Mucosa of rectum (tissue), 2 donors: ENCODE measurements at regions not wholly inside any gene's neighbourhood (a gene's known extent, or its start where the extent isn't known, plus 50 kb on each side); places are given as distances from the start of the nearest gene placed in this dataset.
"Not testable (repeated sequence)": the region's sequence is repeated elsewhere in the genome, so short reads cannot be mapped to it uniquely, and the experiment has no call there.

ENCODE experiments used
- H3K27ac ChIP-seq, 2 donors: one replicate each; pipeline ENCODE4 v1.7.0; 2013; ENCODE audit warnings: inconsistent platforms in 2 of 2, low read depth in 2 of 2, low read length in 2 of 2
- H3K27me3 ChIP-seq, 2 donors: one replicate each; pipeline ENCODE4 v1.7.0; 2013; ENCODE audit warnings: low read length in 2 of 2; ENCODE audit not compliant: control insufficient read depth in 2 of 2, insufficient read depth in 2 of 2
- H3K36me3 ChIP-seq, 2 donors: one replicate each; pipeline ENCODE4 v1.7.0; 2013; ENCODE audit warnings: low read length in 2 of 2; ENCODE audit not compliant: control insufficient read depth in 2 of 2, insufficient read depth in 2 of 2
- H3K4me1 ChIP-seq, 2 donors: one replicate each; pipeline ENCODE4 v1.7.0; 2013; ENCODE audit warnings: low read length in 2 of 2, mild to moderate bottlenecking in 1 of 2; ENCODE audit not compliant: control insufficient read depth in 2 of 2, insufficient read depth in 2 of 2
- H3K4me3 ChIP-seq, 2 donors: one replicate each; pipeline ENCODE4 v1.7.0; 2013; ENCODE audit warnings: low read length in 2 of 2
- H3K9ac ChIP-seq, 2 donors: one replicate each; pipeline ENCODE4 v1.7.0; 2013; ENCODE audit warnings: low read length in 2 of 2, low read depth in 1 of 2, mild to moderate bottlenecking in 1 of 2
- H3K9me3 ChIP-seq, 2 donors: one replicate each; pipeline ENCODE4 v1.7.0; 2013; ENCODE audit warnings: low read length in 2 of 2; ENCODE audit not compliant: control insufficient read depth in 2 of 2
- donor health status: healthy.
- donor health status: Normal muscosa, but diverticular disease.

DNA sequence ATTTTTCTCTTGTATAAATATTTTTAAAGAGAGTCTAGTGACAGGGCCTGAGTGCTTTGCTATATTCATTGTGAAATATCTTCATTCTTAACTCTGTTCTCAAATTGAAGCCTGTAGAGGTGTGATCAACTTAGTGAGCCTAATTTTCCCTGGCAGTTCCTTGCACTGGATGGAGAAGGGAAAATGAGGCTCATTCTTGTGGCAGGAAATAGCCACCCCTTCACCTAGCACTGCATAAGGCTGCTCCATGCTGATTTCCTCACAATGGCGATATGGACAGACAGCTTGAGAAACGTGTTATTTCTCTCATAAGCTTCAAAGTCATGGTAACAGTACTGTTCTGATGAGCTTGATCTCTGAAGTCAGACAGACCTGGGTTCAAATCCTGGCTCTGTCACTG lies 146.2 kb downstream of the AKAP11 start:
- Histone ChIP-seq H3K9me3 (no peaks in the 10 kb centered on the region), H3K4me3 (no peak overlapping the region), H3K27me3 (no peaks in the 10 kb centered on the region), H3K4me1 (no peaks in the 10 kb centered on the region), H3K9ac (no peak overlapping the region), H3K27ac (no peak overlapping the region), H3K36me3 (no peaks in the 10 kb centered on the region)

DNA sequence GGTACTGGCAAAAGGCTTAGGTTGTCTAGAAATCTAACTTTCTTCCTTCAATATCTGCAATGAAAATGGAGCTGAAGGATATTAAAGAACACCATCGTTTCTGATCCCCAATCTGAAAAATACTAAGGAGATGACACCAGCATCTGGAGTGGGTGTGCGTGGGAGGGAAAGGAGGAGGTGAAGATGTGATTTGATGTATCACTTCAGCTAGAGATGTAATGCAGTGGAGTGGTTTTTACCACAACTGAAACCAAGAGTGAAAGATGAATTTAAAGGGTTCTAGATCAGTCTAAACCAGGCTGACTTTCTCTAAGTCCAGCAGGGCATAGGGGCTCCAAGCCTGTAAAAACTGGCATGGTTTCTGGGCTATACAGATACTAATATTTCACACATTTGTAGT lies 148.4 kb downstream of the AKAP11 start:
- H3K27ac ChIP-seq: no peak overlapping the region
- H3K36me3 ChIP-seq: no peaks in the 10 kb centered on the region
- H3K9ac ChIP-seq: no peak overlapping the region
- no peaks in the 10 kb centered on the region for H3K4me1 ChIP-seq
- H3K4me3 ChIP-seq: no peak overlapping the region
- H3K27me3 ChIP-seq: no peaks in the 10 kb centered on the region
- no peaks in the 10 kb centered on the region for H3K9me3 ChIP-seq

DNA sequence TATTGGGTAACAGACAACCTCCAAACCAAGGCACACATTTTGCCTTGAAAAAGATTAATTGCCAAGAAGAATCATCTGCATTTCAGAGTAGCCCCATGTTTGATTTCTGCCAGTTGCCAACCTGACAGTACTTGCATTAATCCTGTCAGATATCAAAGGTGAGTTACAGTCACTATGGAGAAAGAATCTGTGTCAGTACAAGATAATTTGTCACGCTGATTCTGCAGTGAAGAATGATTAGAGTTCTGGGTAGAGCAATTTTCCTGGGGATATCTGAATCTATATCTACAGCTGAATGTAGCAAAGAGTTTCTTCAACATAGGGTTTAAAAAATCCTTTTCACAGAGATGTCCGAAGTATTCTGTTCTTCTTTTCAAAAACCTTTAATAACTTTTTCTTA lies 150.7 kb downstream of the AKAP11 start:
- Histone ChIP-seq H3K4me1 (no peaks in the 10 kb centered on the region), H3K9ac (no peak overlapping the region), H3K36me3 (no peaks in the 10 kb centered on the region), H3K27me3 (no peaks in the 10 kb centered on the region), H3K27ac (no peak overlapping the region), H3K4me3 (no peak overlapping the region), H3K9me3 (no peaks in the 10 kb centered on the region)

DNA sequence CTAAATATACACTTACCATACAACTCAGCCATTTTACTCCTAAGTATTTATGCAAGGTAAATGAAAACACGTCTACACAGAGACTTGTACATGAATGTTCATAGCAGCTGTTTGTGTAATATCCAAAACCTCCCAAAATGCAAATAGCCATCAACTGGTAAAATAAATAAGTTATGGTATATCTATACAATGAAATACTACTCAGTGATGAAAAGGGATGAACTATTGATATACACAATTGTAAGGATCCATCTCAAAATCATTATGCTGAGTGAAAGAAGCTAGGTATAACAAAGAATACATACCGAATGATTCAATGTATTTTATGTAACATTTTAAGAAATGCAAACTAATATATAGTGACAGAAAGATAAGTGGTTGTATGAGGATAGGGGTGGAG lies 149.8 kb upstream of the TNFSF11 start:
- no peaks in the 10 kb centered on the region for H3K36me3 ChIP-seq
- H3K4me3 ChIP-seq: no peak overlapping the region
- H3K9ac ChIP-seq: no peak overlapping the region
- H3K4me1 ChIP-seq: no peaks in the 10 kb centered on the region
- H3K27ac ChIP-seq: no peak overlapping the region
- no peaks in the 10 kb centered on the region for H3K9me3 ChIP-seq
- H3K27me3 ChIP-seq: no peaks in the 10 kb centered on the region

DNA sequence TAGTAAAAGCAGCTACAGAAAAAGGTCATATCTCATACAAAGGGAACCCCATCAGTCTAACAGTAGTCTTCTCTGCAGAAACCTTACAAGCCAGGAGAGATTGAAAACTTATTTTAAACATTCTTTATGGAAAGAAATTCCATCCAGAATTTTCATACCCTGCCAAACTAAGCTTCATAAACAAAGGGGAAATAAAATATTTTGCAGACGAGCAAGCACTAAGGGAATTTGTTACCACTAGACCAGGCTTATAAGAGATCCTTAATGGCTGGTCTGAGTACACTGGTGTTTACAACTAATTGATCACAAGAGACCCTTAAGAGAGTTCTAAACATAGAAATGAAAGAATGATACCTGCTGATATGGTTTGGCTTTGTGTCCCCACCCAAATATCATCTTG lies 128.6 kb upstream of the TNFSF11 start:
- Histone ChIP-seq H3K9me3 (peaks cover 3% of the 10 kb centered on the region in 2 donors), H3K27ac (no peak overlapping the region), H3K9ac (no peak overlapping the region), H3K4me3 (no peak overlapping the region), H3K4me1 (no peaks in the 10 kb centered on the region), H3K36me3 (no peaks in the 10 kb centered on the region), H3K27me3 (no peaks in the 10 kb centered on the region)

DNA sequence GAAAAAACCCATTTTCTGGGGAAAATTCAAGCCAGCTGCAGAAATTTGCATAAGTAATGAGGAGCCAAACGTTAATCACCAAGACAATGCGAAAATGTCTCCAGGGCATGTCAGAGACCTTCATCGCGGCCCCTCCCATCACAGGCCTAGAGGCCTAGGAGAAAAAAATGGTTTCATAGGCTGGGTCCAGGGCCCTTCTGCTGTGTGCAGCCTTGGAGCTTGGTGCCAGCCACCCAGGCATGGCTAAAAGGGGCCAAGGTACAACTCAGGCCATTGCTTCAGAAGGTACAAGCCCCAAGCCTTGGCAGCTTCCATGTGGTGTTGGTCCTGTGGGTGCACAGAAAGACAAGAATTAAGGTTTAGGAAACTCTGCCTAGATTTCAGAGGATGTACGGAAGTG lies 127.4 kb upstream of the TNFSF11 start:
- not testable (repeated sequence) for H3K27me3 ChIP-seq, H3K4me3 ChIP-seq, H3K36me3 ChIP-seq, H3K9me3 ChIP-seq, H3K4me1 ChIP-seq, H3K9ac ChIP-seq, H3K27ac ChIP-seq

DNA sequence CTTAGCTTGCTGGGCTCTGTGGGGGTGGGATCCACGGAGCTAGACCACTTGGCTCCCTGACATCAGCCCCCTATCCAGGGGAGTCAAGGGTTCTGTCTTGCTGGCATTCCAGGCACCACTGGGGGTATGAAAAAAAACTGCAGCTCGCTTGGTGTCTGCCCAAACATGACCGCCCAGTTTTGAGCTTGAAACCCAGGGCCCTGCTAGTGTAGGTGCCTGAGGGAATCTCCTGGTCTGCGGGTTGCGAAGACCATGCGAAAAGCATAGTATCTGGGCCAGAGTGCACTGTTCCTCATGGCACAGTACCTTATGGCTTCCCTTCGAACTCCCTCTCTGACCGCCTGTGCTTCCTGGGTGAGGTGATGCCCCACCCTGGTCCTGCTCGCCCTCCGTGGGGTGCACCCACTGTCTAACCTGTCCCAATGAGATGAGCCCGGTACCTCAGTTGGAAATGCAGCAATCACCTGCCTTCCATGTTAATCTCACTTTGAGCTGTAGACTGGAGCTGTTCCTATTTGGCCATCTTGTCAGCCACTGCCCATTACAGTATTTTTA lies 120.8 kb upstream of the TNFSF11 start:
- H3K9me3 ChIP-seq: no peaks in the 10 kb centered on the region
- H3K9ac ChIP-seq: no peak overlapping the region
- H3K27me3 ChIP-seq: no peaks in the 10 kb centered on the region
- H3K4me3 ChIP-seq: no peak overlapping the region
- no peaks in the 10 kb centered on the region for H3K36me3 ChIP-seq
- H3K27ac ChIP-seq: no peak overlapping the region
- H3K4me1 ChIP-seq: no peaks in the 10 kb centered on the region

DNA sequence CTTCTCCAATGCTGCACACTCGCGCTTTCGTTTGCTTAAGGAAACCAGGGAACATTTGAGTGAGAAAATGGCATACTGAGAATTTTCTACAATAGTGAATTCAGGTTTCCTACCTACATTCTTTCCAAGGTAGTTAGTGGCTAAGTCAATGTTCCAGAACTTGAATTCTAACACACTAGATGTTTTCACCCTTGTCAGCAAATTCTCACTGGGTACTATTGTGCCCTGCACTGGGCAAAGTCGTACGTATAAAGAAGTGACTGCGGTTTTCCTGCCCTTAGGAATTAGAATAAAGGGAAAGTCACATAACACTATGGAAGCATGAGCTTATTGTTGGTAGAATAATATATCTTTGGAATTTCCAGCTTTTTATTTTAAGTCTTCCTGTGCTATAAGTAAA lies 119.2 kb upstream of the TNFSF11 start:
- Histone ChIP-seq H3K9me3 (no peaks in the 10 kb centered on the region), H3K36me3 (no peaks in the 10 kb centered on the region), H3K4me3 (no peak overlapping the region), H3K9ac (no peak overlapping the region), H3K27me3 (no peaks in the 10 kb centered on the region), H3K27ac (no peak overlapping the region), H3K4me1 (no peaks in the 10 kb centered on the region)

DNA sequence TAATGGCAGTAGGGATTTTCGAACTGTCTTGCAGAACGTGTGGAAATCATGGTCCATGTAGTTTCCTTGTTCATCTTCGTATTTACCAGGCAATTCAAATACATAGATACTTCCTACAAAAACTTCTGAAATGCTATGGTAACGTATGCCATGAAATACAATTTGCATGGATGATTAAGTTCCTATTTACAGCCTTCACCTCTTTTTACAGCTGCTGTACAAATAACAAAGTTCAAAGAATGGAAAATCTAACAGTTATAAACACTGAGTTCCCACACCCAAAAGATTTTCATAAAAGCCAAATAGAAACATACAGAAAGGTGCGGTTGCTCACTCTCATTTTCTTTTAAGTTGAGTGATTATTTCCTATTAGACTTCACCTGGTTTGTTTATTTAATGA lies 115.8 kb upstream of the TNFSF11 start:
- Histone ChIP-seq H3K27ac (peak overlapping the region in 1 of 2 donors; percentile 37), H3K36me3 (no peaks in the 10 kb centered on the region), H3K27me3 (no peaks in the 10 kb centered on the region)

DNA sequence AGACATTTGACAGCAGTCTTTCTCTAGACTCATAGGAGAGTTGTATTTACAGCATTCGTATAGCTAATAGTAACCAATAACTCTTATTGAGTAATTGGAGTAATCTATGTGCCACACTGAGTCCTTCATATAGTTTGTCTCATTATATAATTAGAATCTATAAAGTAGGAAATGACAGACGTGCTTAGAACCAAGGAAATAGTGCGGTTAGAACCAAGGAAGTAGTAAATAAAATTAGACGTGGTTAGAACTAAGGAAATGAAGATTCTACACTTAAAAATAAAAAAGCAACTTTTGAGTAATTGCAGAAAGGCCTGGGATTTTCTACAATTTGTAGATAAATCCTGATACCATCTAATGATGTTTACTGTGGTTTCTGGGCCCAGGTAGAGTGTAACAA lies 107.8 kb upstream of the TNFSF11 start:
- H3K36me3 ChIP-seq: no peaks in the 10 kb centered on the region
- no peak overlapping the region for H3K9ac ChIP-seq
- peaks cover 0 to 4% of the 10 kb centered on the region in 2 donors for H3K9me3 ChIP-seq
- no peaks in the 10 kb centered on the region for H3K4me1 ChIP-seq
- no peak overlapping the region for H3K27ac ChIP-seq
- no peak overlapping the region for H3K4me3 ChIP-seq
- H3K27me3 ChIP-seq: no peaks in the 10 kb centered on the region

More for the DNA sequence above, 115.8 kb upstream of the TNFSF11 start:
- Histone ChIP-seq H3K4me3 (no peak overlapping the region), H3K9me3 (peaks cover 0 to 4% of the 10 kb centered on the region in 2 donors), H3K9ac (no peak overlapping the region), H3K4me1 (no peaks in the 10 kb centered on the region)

DNA sequence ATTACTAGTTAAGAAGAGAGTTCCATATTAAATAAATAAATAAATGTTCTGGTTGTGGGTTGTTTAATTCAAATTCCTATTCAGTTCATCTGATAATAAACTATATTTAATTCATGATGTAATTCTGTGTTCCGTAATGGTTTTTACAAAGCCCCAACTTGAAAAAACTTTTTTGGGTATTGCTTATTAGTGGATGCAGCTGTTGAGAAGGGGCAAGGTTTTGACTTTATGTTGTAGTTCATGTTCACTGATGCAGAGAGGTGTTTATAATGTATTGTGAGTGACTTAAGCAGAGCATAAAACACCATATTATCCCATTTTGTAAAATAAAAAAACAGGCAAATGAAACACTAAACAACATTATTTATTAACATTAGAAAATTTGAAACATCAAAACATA lies 107.3 kb upstream of the TNFSF11 start:
- Histone ChIP-seq H3K9ac (no peak overlapping the region), H3K4me1 (no peaks in the 10 kb centered on the region), H3K9me3 (peaks cover 0 to under 1% of the 10 kb centered on the region in 2 donors), H3K4me3 (no peak overlapping the region), H3K36me3 (no peaks in the 10 kb centered on the region), H3K27ac (no peak overlapping the region), H3K27me3 (no peaks in the 10 kb centered on the region)
